ENCODE measurements at regions not wholly inside any gene's neighbourhood (a gene's known extent, or its start where the extent isn't known, plus 50 kb on each side); places are given as distances from the start of the nearest gene placed in this dataset.

GRCh38 chr6:113331021-113331420 lies 526.1 kb upstream of the MARCKS start:
- Mint-ChIP-seq H3K9me3 (no peaks in the 10 kb centered on the region), H3K27ac (no peak overlapping the region), H3K4me3 (no peak overlapping the region), H3K27me3 (no peaks in the 10 kb centered on the region), H3K4me1 (no peaks in the 10 kb centered on the region), H3K36me3 (ENCODE audit: low read depth) (no peaks in the 10 kb centered on the region)
- CTCF ChIA-PET: no interaction called here
- POLR2A ChIA-PET: no interaction called here
- ATAC-seq (ENCODE audit: low read depth) (no peak), DNase-seq (no peak)
- intact Hi-C loops (cut with micrococcal nuclease): no loop called here
- no peak for TF ChIP-seq CTCF (IDR thresholded peaks at IDR 0.05)

GRCh38 chr6:113338644-113339043 lies 518.5 kb upstream of the MARCKS start:
- DNase-seq (no peak), ATAC-seq (ENCODE audit: low read depth) (no peak)
- Mint-ChIP-seq H3K4me3 (no peak overlapping the region), H3K27ac (no peak overlapping the region), H3K9me3 (no peaks in the 10 kb centered on the region), H3K36me3 (ENCODE audit: low read depth) (no peaks in the 10 kb centered on the region), H3K4me1 (no peaks in the 10 kb centered on the region), H3K27me3 (no peaks in the 10 kb centered on the region)
- POLR2A ChIA-PET: no interaction called here
- intact Hi-C loops (cut with micrococcal nuclease): no loop called here
- no peak for TF ChIP-seq CTCF (IDR thresholded peaks at IDR 0.05)
- CTCF ChIA-PET: no interaction called here

GRCh38 chr6:113339209-113339608 lies 517.9 kb upstream of the MARCKS start:
- no peaks in the 10 kb centered on the region for H3K9me3 Mint-ChIP-seq
- no peak overlapping the region for H3K4me3 Mint-ChIP-seq
- ChIA-PET CTCF (no interaction called here), POLR2A (no interaction called here)
- DNase-seq: no peak
- no peaks in the 10 kb centered on the region for H3K36me3 Mint-ChIP-seq (ENCODE audit: low read depth)
- intact Hi-C loops (cut with micrococcal nuclease): no loop called here
- no peak for TF ChIP-seq CTCF (IDR thresholded peaks at IDR 0.05)
- H3K27ac Mint-ChIP-seq: no peak overlapping the region
- H3K27me3 Mint-ChIP-seq: no peaks in the 10 kb centered on the region
- ATAC-seq (ENCODE audit: low read depth): no peak
- H3K4me1 Mint-ChIP-seq: no peaks in the 10 kb centered on the region

- ATAC-seq (ENCODE audit: low read depth): no peak
- Mint-ChIP-seq H3K36me3 (ENCODE audit: low read depth) (no peaks in the 10 kb centered on the region), H3K4me3 (no peak overlapping the region), H3K27me3 (no peaks in the 10 kb centered on the region), H3K27ac (no peak overlapping the region), H3K4me1 (no peaks in the 10 kb centered on the region), H3K9me3 (no peaks in the 10 kb centered on the region)
- POLR2A ChIA-PET: interaction anchor here (0.6 kb wide), 1 partner anchor 415 kb away, joined by 5 read pairs; no protein-coding TSS in a partner anchor
- TF ChIP-seq CTCF (IDR thresholded peaks at IDR 0.05): no peak
- CTCF ChIA-PET: interaction anchor here (0.5 kb wide), 1 partner anchor 321 kb away, joined by 3 read pairs; no protein-coding TSS in a partner anchor
- DNase-seq: no peak
- intact Hi-C loops (cut with micrococcal nuclease): no loop called here
Measured at GRCh38 chr6:113340371-113340770, 516.8 kb upstream of the MARCKS start.

- DNase-seq: no peak
- Mint-ChIP-seq H3K4me3 (no peak overlapping the region), H3K27me3 (no peaks in the 10 kb centered on the region), H3K27ac (no peak overlapping the region), H3K4me1 (no peaks in the 10 kb centered on the region), H3K36me3 (ENCODE audit: low read depth) (no peaks in the 10 kb centered on the region), H3K9me3 (no peaks in the 10 kb centered on the region)
- ChIA-PET POLR2A (no interaction called here), CTCF (no interaction called here)
- intact Hi-C loops (cut with micrococcal nuclease): no loop called here
- no peak for TF ChIP-seq CTCF (IDR thresholded peaks at IDR 0.05)
- ATAC-seq (ENCODE audit: low read depth): no peak
Measured at GRCh38 chr6:113343940-113344339, 513.2 kb upstream of the MARCKS start.
